ENCODE measurements at regions not wholly inside any gene's neighbourhood (a gene's known extent, or its start where the extent isn't known, plus 50 kb on each side); places are given as distances from the start of the nearest gene placed in this dataset.

DNA sequence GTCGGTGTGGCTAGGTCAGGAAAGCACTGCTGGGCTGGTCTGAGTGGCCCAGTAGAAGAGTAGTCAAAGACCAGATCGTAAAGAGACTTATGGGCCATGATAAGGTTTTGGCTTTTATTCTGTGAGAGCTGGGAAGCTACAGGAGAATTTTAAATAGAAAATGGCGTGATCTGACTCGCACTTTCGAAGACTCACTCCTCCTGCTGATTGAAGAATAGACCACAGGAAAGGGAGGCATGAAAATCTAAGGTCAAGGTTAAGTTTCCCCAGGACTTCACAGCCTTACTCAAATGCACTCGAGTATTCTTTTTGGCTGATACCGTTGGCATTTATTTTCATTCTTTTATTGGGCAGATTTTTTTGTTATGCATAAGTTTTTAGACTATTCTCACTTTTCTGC, 231.4 kb upstream of the ANKRD50 start:
- TF ChIP-seq, protein P1, sequence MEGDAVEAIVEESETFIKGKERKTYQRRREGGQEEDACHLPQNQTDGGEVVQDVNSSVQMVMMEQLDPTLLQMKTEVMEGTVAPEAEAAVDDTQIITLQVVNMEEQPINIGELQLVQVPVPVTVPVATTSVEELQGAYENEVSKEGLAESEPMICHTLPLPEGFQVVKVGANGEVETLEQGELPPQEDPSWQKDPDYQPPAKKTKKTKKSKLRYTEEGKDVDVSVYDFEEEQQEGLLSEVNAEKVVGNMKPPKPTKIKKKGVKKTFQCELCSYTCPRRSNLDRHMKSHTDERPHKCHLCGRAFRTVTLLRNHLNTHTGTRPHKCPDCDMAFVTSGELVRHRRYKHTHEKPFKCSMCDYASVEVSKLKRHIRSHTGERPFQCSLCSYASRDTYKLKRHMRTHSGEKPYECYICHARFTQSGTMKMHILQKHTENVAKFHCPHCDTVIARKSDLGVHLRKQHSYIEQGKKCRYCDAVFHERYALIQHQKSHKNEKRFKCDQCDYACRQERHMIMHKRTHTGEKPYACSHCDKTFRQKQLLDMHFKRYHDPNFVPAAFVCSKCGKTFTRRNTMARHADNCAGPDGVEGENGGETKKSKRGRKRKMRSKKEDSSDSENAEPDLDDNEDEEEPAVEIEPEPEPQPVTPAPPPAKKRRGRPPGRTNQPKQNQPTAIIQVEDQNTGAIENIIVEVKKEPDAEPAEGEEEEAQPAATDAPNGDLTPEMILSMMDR (IDR thresholded peaks at IDR 0.05): no peak
- H2AFZ ChIP-seq (ENCODE audit: insufficient read depth, low read depth, low read length, poor library complexity, severe bottlenecking): no peak overlapping the region
- no peaks in the 10 kb centered on the region for H3K27me3 ChIP-seq (ENCODE audit: control insufficient read depth in 2 of 2, insufficient read depth in 2 of 2, low read length in 2 of 2)
- Mint-ChIP-seq H3K4me1 (no peaks in the 10 kb centered on the region), H3K4me3 (no peak overlapping the region), H3K27ac (no peak overlapping the region), H3K36me3 (no peaks in the 10 kb centered on the region), H3K27me3 (ENCODE audit: low read depth in 3 of 3) (no peaks in the 10 kb centered on the region), H3K9me3 (peaks cover 0 to 2% (median 0%) of the 10 kb centered on the region in 7 donors)
- H3K79me2 ChIP-seq (ENCODE audit: insufficient read depth, low read length): no peaks in the 10 kb centered on the region
- H3K27ac ChIP-seq (ENCODE audit: low read depth in 1 of 2, low read length in 2 of 2): no peak overlapping the region
- no peak for DNase-seq
- WGBS (ENCODE audit: insufficient coverage): 96% methylated on average over 2 of the region's 7 CpGs
- H3K9ac ChIP-seq (ENCODE audit: insufficient read depth, low read length, poor library complexity, severe bottlenecking): no peak overlapping the region
- H3K4me2 ChIP-seq (replicated peaks; ENCODE audit: extremely low read depth, low read length, poor library complexity, severe bottlenecking): no peak overlapping the region
- no peaks in the 10 kb centered on the region for H4K20me1 ChIP-seq (ENCODE audit: insufficient read depth, low read length)
- intact Hi-C loops (cut with micrococcal nuclease): no loop called here
- no peak overlapping the region for H3K4me3 ChIP-seq (replicated peaks in 1 of 3; ENCODE audit: low read depth in 2 of 3, low read length in 3 of 3)
- H3K9me3 ChIP-seq (replicated peaks in 1 of 2; ENCODE audit: control insufficient read depth in 1 of 2, insufficient read depth in 1 of 2, low read length in 2 of 2): peaks cover 0 to 3% of the 10 kb centered on the region in 2 donors
- no peaks in the 10 kb centered on the region for H3K36me3 ChIP-seq (replicated peaks in 1 of 2; ENCODE audit: control insufficient read depth in 1 of 2, insufficient read depth in 2 of 2, low read length in 2 of 2)
- H3K4me1 ChIP-seq (ENCODE audit: control insufficient read depth in 1 of 2, insufficient read depth in 2 of 2, low read length in 2 of 2): no peaks in the 10 kb centered on the region

DNA sequence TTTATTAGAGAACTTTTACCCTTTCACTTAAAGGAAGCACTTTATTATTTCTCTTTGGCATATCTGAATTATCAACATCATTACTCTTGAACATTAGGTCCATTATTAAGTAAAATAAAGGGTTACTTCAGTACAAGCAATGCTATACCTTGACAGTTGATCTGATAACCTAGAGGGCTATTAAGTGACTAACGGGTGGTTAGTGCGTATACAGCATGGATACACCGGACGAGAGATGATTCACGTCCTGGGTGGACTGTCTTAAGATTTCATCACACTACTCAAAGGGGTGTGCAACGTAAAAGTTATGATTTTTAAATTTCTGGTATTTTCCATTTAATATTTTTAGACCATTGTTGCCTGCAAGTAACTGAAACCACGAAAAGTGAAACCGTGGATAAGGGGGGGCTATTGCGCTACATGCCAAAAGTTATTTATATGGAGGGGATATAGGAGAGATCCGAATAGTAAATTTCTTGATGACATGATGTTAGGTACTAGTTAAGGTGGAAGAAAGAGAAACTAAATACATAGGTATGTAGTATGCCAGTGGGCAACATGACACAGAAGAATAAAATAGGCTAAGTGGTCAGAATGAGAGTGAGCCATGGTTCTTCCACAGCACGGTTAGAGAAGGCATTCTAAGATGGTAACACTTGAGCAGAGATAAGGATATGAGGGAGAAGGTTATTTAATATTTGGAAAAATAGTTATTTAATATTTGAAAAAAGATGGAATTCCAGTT, 230.8 kb upstream of the ANKRD50 start:
- H3K27ac Mint-ChIP-seq: no peak overlapping the region
- Histone ChIP-seq H3K27ac (ENCODE audit: low read depth in 1 of 2, low read length in 2 of 2) (no peak overlapping the region), H3K9ac (ENCODE audit: insufficient read depth, low read length, poor library complexity, severe bottlenecking) (no peak overlapping the region), H3K4me2 (replicated peaks; ENCODE audit: extremely low read depth, low read length, poor library complexity, severe bottlenecking) (no peak overlapping the region), H3K9me3 (replicated peaks in 1 of 2; ENCODE audit: control insufficient read depth in 1 of 2, insufficient read depth in 1 of 2, low read length in 2 of 2) (peaks cover 0 to 3% of the 10 kb centered on the region in 2 donors), H3K4me1 (ENCODE audit: control insufficient read depth in 1 of 2, insufficient read depth in 2 of 2, low read length in 2 of 2) (no peaks in the 10 kb centered on the region), H3K27me3 (ENCODE audit: control insufficient read depth in 2 of 2, insufficient read depth in 2 of 2, low read length in 2 of 2) (no peaks in the 10 kb centered on the region), H3K79me2 (ENCODE audit: insufficient read depth, low read length) (no peaks in the 10 kb centered on the region), H4K20me1 (ENCODE audit: insufficient read depth, low read length) (no peaks in the 10 kb centered on the region), H3K36me3 (replicated peaks in 1 of 2; ENCODE audit: control insufficient read depth in 1 of 2, insufficient read depth in 2 of 2, low read length in 2 of 2) (no peaks in the 10 kb centered on the region), H2AFZ (ENCODE audit: insufficient read depth, low read depth, low read length, poor library complexity, severe bottlenecking) (no peak overlapping the region), H3K4me3 (replicated peaks in 1 of 3; ENCODE audit: low read depth in 2 of 3, low read length in 3 of 3) (no peak overlapping the region)
- WGBS (ENCODE audit: insufficient coverage): 88% methylated on average over 5 of the region's 11 CpGs
- H3K27me3 Mint-ChIP-seq (ENCODE audit: low read depth in 3 of 3): no peaks in the 10 kb centered on the region
- no peak overlapping the region for H3K4me3 Mint-ChIP-seq
- no peaks in the 10 kb centered on the region for H3K4me1 Mint-ChIP-seq
- peaks cover 0 to 2% (median 0%) of the 10 kb centered on the region in 7 donors for H3K9me3 Mint-ChIP-seq
- intact Hi-C loops (cut with micrococcal nuclease): no loop called here
- TF ChIP-seq, protein P1 (IDR thresholded peaks at IDR 0.05): no peak
- DNase-seq: no peak
- H3K36me3 Mint-ChIP-seq: no peaks in the 10 kb centered on the region
